GM12892 (cell line): ENCODE measurements at regions not wholly inside any gene's neighbourhood (a gene's known extent, or its start where the extent isn't known, plus 50 kb on each side); places are given as distances from the start of the nearest gene placed in this dataset.

Experiments used
- POLR2A ChIP-seq: IDR thresholded peaks from 2 replicates; pipeline ENCODE4 v1.6.1; 2011; ENCODE audit warnings: low read depth, low read length, control low read depth
- POLR2AphosphoS5 ChIP-seq: IDR thresholded peaks from 2 replicates; pipeline ENCODE4 v1.6.1; 2011; ENCODE audit warnings: low read depth, low read length, control low read depth
- TAF1 ChIP-seq: IDR thresholded peaks from 2 replicates; pipeline ENCODE4 v1.6.1; 2011; ENCODE audit warnings: low read depth, mild to moderate bottlenecking, control low read depth, low read length, borderline replicate concordance

DNA sequence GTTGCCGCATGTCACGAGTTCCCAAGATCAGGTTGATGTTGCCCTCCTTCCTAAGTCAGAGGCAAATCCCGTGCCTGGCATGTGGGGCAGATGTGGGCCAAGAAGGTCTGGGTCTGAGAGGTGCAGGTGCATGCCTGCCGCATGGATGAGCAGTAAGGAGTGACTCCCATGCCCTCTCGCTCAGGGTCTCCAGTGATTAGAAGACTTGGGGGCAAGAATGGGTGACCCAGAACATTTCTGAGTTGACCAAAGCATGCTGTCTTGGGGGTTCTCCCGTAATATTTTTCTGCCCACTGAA lies 120.6 kb upstream of the HDAC4 start:
- no peak for TF ChIP-seq TAF1
- no peak for TF ChIP-seq POLR2A
- no peak for TF ChIP-seq POLR2AphosphoS5
